ENCODE measurements at regions not wholly inside any gene's neighbourhood (a gene's known extent, or its start where the extent isn't known, plus 50 kb on each side); places are given as distances from the start of the nearest gene placed in this dataset.

GRCh38 chr9:88819476-88819875, 171.8 kb upstream of the S1PR3 start:
- Histone ChIP-seq H3K9me1 (ENCODE audit: insufficient read depth, low read length) (peaks cover 22% of the 10 kb centered on the region), H3K9ac (ENCODE audit: low read depth, low read length) (no peak overlapping the region), H2AK9ac (replicated peaks; ENCODE audit: low read depth, low read length, poor library complexity) (no peak overlapping the region), H3K4me3 (ENCODE audit: insufficient read depth, low read depth, low read length) (no peak overlapping the region), H3K56ac (ENCODE audit: extremely low read depth, insufficient read depth, low read length) (no peak overlapping the region), H3K4me1 (ENCODE audit: control insufficient read depth, insufficient read depth, low read length) (peaks cover 13% of the 10 kb centered on the region), H4K5ac (ENCODE audit: low read depth, low read length) (no peak overlapping the region), H3K23ac (ENCODE audit: low read depth, low read length) (no peak overlapping the region), H2BK5ac (ENCODE audit: low read depth, low read length, poor library complexity, severe bottlenecking) (no peak overlapping the region), H2BK120ac (ENCODE audit: low read depth, low read length) (0 out of 2 replicates have a peak overlapping the region, but pooled peaks have one; percentile 7), H4K8ac (ENCODE audit: low read depth in 2 of 2, low read length in 2 of 2) (no peak overlapping the region), H3K4ac (ENCODE audit: low read depth, low read length) (no peak overlapping the region), H2AK5ac (ENCODE audit: low read depth, low read length) (no peak overlapping the region), H3K4me2 (ENCODE audit: low read depth, low read length) (no peak overlapping the region), H3K36me3 (ENCODE audit: control insufficient read depth, insufficient read depth, low read length) (no peaks in the 10 kb centered on the region), H3K18ac (ENCODE audit: low read depth, low read length) (no peak overlapping the region), H3K27ac (ENCODE audit: insufficient read depth, low read length) (no peak overlapping the region), H2BK15ac (ENCODE audit: low read depth, low read length) (no peak overlapping the region), H3K79me1 (ENCODE audit: low read depth in 1 of 2, low read length in 2 of 2) (0 out of 4 replicates have a peak, but pooled peaks cover 0 to 5% of the 10 kb centered on the region in 2 experiments), H2AFZ (replicated peaks; ENCODE audit: low read length, poor library complexity) (no peak overlapping the region), H2BK20ac (ENCODE audit: low read depth, low read length) (peak overlapping the region; percentile 36; the same call in 1 of the 2 replicates), H3K14ac (replicated peaks; ENCODE audit: low read depth, low read length) (no peak overlapping the region), H3K9me3 (ENCODE audit: control insufficient read depth, insufficient read depth, low read length) (no peaks in the 10 kb centered on the region; the same call in 1 of the 2 replicates), H4K20me1 (ENCODE audit: insufficient read depth, low read length) (no peaks in the 10 kb centered on the region), H4K91ac (ENCODE audit: insufficient read depth, low read depth, low read length) (no peak overlapping the region), H3K27me3 (ENCODE audit: control insufficient read depth, insufficient read depth, low read length) (0 out of 2 replicates have a peak, but pooled peaks cover 2% of the 10 kb centered on the region)
- no TSS peak for BruUV-seq (replicated peaks)
- no peak for ATAC-seq (ENCODE audit: low read depth)
- intact Hi-C loops (cut with micrococcal nuclease) (no loop called here), dilution Hi-C loops (cut with HindIII; ENCODE audit: low sequenced_read_pairs, unreplicated experiment) (no loop called here), in situ Hi-C loops (cut with MboI; ENCODE audit: low sequenced_read_pairs) (no loop called here)
- POLR2A ChIA-PET (ENCODE audit: unreplicated experiment) = no interaction called here
- no peak for DNase-seq
- CTCF ChIA-PET = no interaction called here
- no CpG with 5 or more reads among the region's 2 CpGs for WGBS, 2 experiments (ENCODE audit: extremely low coverage in 2 of 2, insufficient read length in 1 of 2)
- TF ChIP-seq MAZ (IDR thresholded peaks at IDR 0.05; ENCODE audit: borderline replicate concordance, low read depth, low read length) (no peak), NFE2L2 (IDR thresholded peaks at IDR 0.05; ENCODE audit: low read depth, low read length) (no peak), RFX5 (IDR thresholded peaks at IDR 0.05; ENCODE audit: low read depth, low read length) (no peak), CEBPB (IDR thresholded peaks at IDR 0.05; ENCODE audit: low read depth, low read length) (no peak), RAD21 (IDR thresholded peaks at IDR 0.05; ENCODE audit: low read length) (no peak), CTCF (conservative IDR thresholded peaks at IDR 0.05; ENCODE audit: low read depth, low read length) (no peak), USF2 (IDR thresholded peaks at IDR 0.05; ENCODE audit: low read depth, low read length) (no peak)

Data from IMR-90 (cell line).